NCI-H524 (cell line): ENCODE measurements at regions not wholly inside any gene's neighbourhood (a gene's known extent, or its start where the extent isn't known, plus 50 kb on each side); places are given as distances from the start of the nearest gene placed in this dataset.

Source experiments
- DNase-seq, 2 experiments: peaks; one replicate each; lab custom pipeline; 2025; lab: John Stamatoyannopoulos, UW

GRCh38 chr1:55505326-55505725, 290.2 kb upstream of the USP24 start:
- DNase-seq: no peak

GRCh38 chr1:55504306-55504731, 289.2 kb upstream of the USP24 start:
- DNase-seq: no peak

GRCh38 chr1:55503663-55504305, 288.6 kb upstream of the USP24 start:
- no peak for DNase-seq

GRCh38 chr1:55500601-55501000, 285.4 kb upstream of the USP24 start:
- DNase-seq: no peak

GRCh38 chr1:55490547-55490946, 275.4 kb upstream of the USP24 start:
- no peak for DNase-seq

GRCh38 chr1:55484173-55484572, 269.0 kb upstream of the USP24 start:
- no peak for DNase-seq

- DNase-seq: no peak
Observed at GRCh38 chr1:55483523-55483922, 268.4 kb upstream of the USP24 start.

- DNase-seq: no peak
Observed at GRCh38 chr1:55481634-55482033, 266.5 kb upstream of the USP24 start.

- DNase-seq: no peak
Observed at GRCh38 chr1:55480029-55480795, 265.0 kb upstream of the USP24 start.

GRCh38 chr1:55478742-55479141, 263.6 kb upstream of the USP24 start:
- DNase-seq: peak; percentile 1 to 65

- DNase-seq: no peak
Observed at GRCh38 chr1:55477953-55478352, 262.8 kb upstream of the USP24 start.

GRCh38 chr1:55476445-55477015, 261.4 kb upstream of the USP24 start:
- no peak for DNase-seq

- DNase-seq: no peak
Observed at GRCh38 chr1:55474168-55474786, 259.1 kb upstream of the USP24 start.

GRCh38 chr1:55473661-55474060, 258.5 kb upstream of the USP24 start:
- DNase-seq: no peak

GRCh38 chr1:55472784-55473183, 257.6 kb upstream of the USP24 start:
- DNase-seq: no peak

- DNase-seq: no peak
Observed at GRCh38 chr1:55472115-55472514, 257.0 kb upstream of the USP24 start.

- no peak for DNase-seq
Observed at GRCh38 chr1:55468142-55468795, 253.1 kb upstream of the USP24 start.

- DNase-seq: no peak
Observed at GRCh38 chr1:55466921-55467320, 251.8 kb upstream of the USP24 start.

GRCh38 chr1:55466373-55466772, 251.2 kb upstream of the USP24 start:
- no peak for DNase-seq

- no peak for DNase-seq
Observed at GRCh38 chr1:55464550-55464949, 249.4 kb upstream of the USP24 start.

GRCh38 chr1:55463814-55464475, 248.8 kb upstream of the USP24 start:
- no peak for DNase-seq

- DNase-seq: no peak
Observed at GRCh38 chr1:55457874-55458273, 242.7 kb upstream of the USP24 start.
